Neutrophil (primary cell): ENCODE measurements at regions not wholly inside any gene's neighbourhood (a gene's known extent, or its start where the extent isn't known, plus 50 kb on each side); places are given as distances from the start of the nearest gene placed in this dataset.

Source experiments
- H3K27ac ChIP-seq: fragments of 200-600 bp; sonication (generic); 2 replicates; pipeline ENCODE4 v1.5.1; 2016; ENCODE audit warnings: mild to moderate bottlenecking, moderate library complexity
- H3K27me3 ChIP-seq: fragments of 200-600 bp; sonication (generic); 2 replicates; pipeline ENCODE4 v1.6.0; 2016; ENCODE audit warnings: mild to moderate bottlenecking
- H3K36me3 ChIP-seq: fragments of 200-600 bp; sonication (generic); 2 replicates; pipeline ENCODE4 v1.5.1; 2017
- H3K4me1 ChIP-seq, 2 experiments: fragments of 200-600 bp in 1 of 2; sonication (generic) in 1 of 2; 1 replicate in 1 of 2; 2 replicates in 1 of 2; pipeline versions ENCODE4 v1.5.1 to v1.6.1; 2013 to 2016; ENCODE audit warnings: low read depth in 1 of 2, low read length in 1 of 2, mild to moderate bottlenecking in 1 of 2, moderate library complexity in 1 of 2; ENCODE audit not compliant: control insufficient read depth in 1 of 2, insufficient read depth in 1 of 2
- H3K4me3 ChIP-seq, 2 experiments: fragments of 200-600 bp in 1 of 2; sonication (generic) in 1 of 2; 1 replicate in 1 of 2; 2 replicates in 1 of 2; pipeline ENCODE4 v1.5.1; 2013 to 2016; ENCODE audit warnings: low read depth in 1 of 2, low read length in 1 of 2, mild to moderate bottlenecking in 1 of 2, moderate library complexity in 1 of 2
- H3K9me3 ChIP-seq: fragments of 200-600 bp; sonication (generic); 2 replicates; pipeline ENCODE4 v1.5.1; 2016
- TF ChIP-seq, protein P1 (sequence below): fragments of 200-600 bp; sonication (generic); IDR thresholded peaks from 2 replicates; pipeline ENCODE4 v1.5.1; 2016; ENCODE audit warnings: antibody characterized with exemption

DNA sequence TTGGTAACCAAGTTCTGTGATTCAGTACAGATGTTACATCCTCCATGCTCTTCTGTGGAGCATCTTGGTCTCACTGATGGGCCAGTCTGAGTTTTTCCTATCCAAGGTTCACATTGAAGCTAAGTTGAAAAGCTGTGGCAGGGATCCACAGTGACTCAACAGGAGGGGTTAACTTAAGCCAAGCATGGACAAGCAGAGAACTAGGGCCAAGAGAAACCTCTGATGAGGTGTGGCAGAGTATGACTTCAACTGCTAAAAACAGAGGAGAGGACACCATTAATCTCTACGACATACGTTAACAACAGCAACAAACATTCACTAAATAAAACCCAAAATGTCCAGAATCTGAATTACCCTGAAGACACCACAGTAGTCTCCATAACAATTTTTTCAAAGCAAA lies 268.1 kb upstream of the UBE2E2 start:
- Histone ChIP-seq H3K4me1 (no peaks in the 10 kb centered on the region), H3K36me3 (no peaks in the 10 kb centered on the region), H3K27ac (no peak overlapping the region), H3K27me3 (no peaks in the 10 kb centered on the region), H3K9me3 (no peaks in the 10 kb centered on the region), H3K4me3 (no peak overlapping the region)
- TF ChIP-seq, protein P1, sequence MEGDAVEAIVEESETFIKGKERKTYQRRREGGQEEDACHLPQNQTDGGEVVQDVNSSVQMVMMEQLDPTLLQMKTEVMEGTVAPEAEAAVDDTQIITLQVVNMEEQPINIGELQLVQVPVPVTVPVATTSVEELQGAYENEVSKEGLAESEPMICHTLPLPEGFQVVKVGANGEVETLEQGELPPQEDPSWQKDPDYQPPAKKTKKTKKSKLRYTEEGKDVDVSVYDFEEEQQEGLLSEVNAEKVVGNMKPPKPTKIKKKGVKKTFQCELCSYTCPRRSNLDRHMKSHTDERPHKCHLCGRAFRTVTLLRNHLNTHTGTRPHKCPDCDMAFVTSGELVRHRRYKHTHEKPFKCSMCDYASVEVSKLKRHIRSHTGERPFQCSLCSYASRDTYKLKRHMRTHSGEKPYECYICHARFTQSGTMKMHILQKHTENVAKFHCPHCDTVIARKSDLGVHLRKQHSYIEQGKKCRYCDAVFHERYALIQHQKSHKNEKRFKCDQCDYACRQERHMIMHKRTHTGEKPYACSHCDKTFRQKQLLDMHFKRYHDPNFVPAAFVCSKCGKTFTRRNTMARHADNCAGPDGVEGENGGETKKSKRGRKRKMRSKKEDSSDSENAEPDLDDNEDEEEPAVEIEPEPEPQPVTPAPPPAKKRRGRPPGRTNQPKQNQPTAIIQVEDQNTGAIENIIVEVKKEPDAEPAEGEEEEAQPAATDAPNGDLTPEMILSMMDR: no peak

DNA sequence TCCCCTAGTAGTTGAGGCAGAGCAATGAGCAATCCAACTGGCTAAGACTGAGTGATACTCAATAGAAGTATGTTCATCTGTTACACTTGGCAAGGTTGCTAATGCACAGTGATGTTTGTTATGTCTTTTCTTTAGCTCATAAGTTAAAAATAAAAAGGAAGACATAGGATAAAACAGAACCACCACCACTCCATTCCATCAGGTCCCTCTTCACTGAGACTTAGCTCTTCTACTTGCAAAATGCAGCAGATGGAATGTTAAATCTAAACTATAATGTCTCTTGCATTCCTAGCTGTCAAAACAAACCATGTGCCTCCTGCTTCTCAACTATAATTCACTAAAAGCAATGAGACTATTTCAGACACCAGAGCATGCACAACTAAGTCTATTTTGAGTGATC lies 265.6 kb upstream of the UBE2E2 start:
- no peaks in the 10 kb centered on the region for H3K9me3 ChIP-seq
- TF ChIP-seq, protein P1: no peak
- H3K36me3 ChIP-seq: no peaks in the 10 kb centered on the region
- H3K4me3 ChIP-seq: no peak overlapping the region
- H3K27ac ChIP-seq: no peak overlapping the region
- no peaks in the 10 kb centered on the region for H3K27me3 ChIP-seq
- no peaks in the 10 kb centered on the region for H3K4me1 ChIP-seq

DNA sequence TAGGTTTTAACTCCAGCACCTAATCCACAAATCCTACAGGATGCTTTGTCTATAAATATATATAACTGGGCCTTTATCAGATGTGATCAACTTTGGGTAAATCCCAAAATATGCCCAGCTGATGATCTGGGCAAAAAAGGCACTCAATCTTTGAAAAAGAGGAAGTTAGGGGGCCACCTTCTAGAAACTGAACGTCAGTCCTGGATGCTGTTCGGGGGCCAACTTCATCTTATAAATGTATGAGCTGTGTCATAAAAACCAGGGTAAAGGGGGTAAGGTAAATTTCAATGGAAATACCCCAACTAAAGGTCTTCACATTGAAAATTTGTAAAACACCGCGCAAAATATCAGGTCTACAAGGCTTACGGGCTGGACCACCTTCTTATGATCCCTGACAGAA lies 264.4 kb upstream of the UBE2E2 start:
- H3K4me3 ChIP-seq: no peak overlapping the region
- H3K36me3 ChIP-seq: no peaks in the 10 kb centered on the region
- no peaks in the 10 kb centered on the region for H3K27me3 ChIP-seq
- H3K27ac ChIP-seq: no peak overlapping the region
- H3K4me1 ChIP-seq: no peaks in the 10 kb centered on the region
- H3K9me3 ChIP-seq: no peaks in the 10 kb centered on the region
- TF ChIP-seq, protein P1: no peak

GRCh38 chr3:22939349-22939748 lies 263.8 kb upstream of the UBE2E2 start:
- no peak overlapping the region for H3K27ac ChIP-seq
- H3K4me1 ChIP-seq: no peaks in the 10 kb centered on the region
- TF ChIP-seq, protein P1: no peak
- no peaks in the 10 kb centered on the region for H3K36me3 ChIP-seq
- no peaks in the 10 kb centered on the region for H3K9me3 ChIP-seq
- no peak overlapping the region for H3K4me3 ChIP-seq
- no peaks in the 10 kb centered on the region for H3K27me3 ChIP-seq

DNA sequence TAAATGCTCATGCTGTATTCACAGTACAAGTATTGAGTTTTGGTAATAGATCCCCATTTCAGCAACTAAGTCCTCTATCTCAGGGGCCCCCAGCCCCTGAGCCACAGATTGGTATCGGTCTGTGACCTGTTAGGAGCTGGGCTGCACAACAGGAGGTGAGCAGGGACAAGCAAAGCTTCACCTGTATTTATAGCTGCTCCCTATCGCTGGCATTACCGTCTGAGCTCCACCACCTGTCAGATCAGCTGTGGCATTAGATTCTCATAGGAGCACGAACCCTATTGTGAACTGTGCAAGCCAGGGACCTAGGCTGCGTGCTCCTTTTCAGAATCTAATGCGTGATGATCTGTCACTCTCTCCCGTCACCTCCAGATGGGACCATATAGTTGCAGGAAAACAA lies 262.8 kb upstream of the UBE2E2 start:
- TF ChIP-seq, protein P1: no peak
- no peak overlapping the region for H3K4me3 ChIP-seq

GRCh38 chr3:22942981-22943380 lies 260.1 kb upstream of the UBE2E2 start:
- no peak overlapping the region for H3K4me3 ChIP-seq
- H3K4me1 ChIP-seq: no peaks in the 10 kb centered on the region
- H3K36me3 ChIP-seq: no peaks in the 10 kb centered on the region
- no peak overlapping the region for H3K27ac ChIP-seq
- H3K9me3 ChIP-seq: no peaks in the 10 kb centered on the region
- no peaks in the 10 kb centered on the region for H3K27me3 ChIP-seq
- TF ChIP-seq, protein P1: no peak

More for the DNA sequence above, 262.8 kb upstream of the UBE2E2 start:
- Histone ChIP-seq H3K27ac (no peak overlapping the region), H3K9me3 (no peaks in the 10 kb centered on the region), H3K27me3 (no peaks in the 10 kb centered on the region), H3K4me1 (no peaks in the 10 kb centered on the region), H3K36me3 (no peaks in the 10 kb centered on the region)
